Right renal cortex interstitium (tissue), 3 donors: ENCODE measurements at regions not wholly inside any gene's neighbourhood (a gene's known extent, or its start where the extent isn't known, plus 50 kb on each side); places are given as distances from the start of the nearest gene placed in this dataset.
"Not testable (repeated sequence)": the region's sequence is repeated elsewhere in the genome, so short reads cannot be mapped to it uniquely, and the experiment has no call there.

Experiments
- DNase-seq, 3 donors: peaks; one replicate each; pipeline ENCODE4 v3.0.0-alpha.2; 2013; ENCODE audit warnings: low read depth in 3 of 3, low spot score in 2 of 3

DNA sequence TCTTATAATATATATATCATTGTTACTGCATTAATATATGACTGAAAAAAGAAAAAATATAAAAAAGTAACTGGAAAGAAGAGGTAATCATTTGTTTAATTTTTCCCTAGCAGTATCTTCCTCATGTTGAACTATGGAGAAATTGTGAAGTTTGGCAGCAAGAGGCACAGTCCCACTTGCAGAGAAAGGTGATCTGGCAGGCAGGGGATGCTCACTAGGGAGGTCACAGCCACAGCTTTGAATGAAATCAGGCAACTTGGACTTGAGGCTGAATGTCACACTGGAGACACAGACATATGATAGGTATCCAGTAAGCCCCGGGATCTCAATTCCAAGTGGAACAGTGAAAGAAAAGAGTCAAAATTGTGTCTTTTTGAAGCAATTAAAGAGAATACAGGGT, 149.9 kb upstream of the RORA start:
- DNase-seq = no peak

DNA sequence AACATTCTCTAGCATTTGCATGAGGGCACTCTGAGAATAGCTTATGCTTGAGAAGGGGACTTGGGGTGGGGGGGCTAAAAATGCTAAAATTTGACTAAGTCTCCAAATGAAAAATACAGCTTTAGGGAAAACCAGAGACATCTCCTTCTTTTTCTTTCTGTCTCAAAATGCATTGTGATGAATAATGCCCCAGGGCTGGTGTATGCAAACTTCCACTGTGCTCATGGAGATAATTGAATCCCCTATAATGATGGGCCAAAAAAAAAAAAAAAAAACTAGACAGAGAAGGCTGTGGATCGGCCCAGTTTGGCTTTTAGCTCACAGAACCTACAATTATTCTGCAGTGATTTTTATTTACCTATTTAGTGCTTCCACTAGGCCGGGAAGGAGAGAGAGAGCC, 147.9 kb upstream of the RORA start:
- no peak for DNase-seq

GRCh38 chr15:61376516-61376915, 147.4 kb upstream of the RORA start:
- no peak for DNase-seq

GRCh38 chr15:61374848-61375247, 145.7 kb upstream of the RORA start:
- no peak for DNase-seq

DNA sequence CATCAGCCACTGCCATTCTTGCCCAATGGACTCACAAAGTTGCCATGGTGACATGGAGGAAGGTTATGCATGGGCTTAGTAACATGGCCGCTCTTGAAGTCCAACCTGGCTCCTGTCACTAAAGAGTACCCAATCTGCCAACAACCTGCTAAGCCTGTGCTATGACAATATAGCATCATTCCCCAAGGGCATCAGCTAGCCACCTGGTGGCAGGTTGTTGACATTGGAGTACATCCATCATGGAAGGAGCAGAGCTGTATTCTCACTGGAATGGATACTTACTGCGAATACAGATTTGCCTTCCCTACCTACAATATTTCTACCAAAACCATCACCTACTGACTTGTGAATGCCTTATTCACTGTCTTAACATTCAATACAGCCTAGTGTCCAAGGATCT, 138.9 kb upstream of the RORA start:
- no peak for DNase-seq

DNA sequence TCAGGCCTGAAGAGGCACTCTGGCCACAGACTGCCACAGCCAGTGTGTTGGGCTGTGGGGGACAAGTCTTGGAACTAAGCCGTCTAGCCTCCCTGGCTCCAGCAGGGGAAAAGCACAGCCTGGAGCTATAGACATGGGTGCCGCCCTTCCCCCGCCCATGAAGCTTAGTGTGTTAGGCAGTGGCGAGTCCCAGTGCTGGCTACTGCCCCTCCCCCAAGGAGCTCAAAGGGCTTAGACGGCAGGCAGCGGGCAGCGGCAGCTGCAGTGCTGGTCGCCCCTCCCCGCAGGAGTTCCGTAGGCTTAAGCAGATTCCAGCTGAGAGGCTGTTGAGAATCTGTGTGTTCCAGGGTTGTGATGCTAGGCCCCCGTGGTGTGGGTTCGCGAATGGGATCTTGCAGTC, 135.8 kb upstream of the RORA start:
- no peak for DNase-seq

DNA sequence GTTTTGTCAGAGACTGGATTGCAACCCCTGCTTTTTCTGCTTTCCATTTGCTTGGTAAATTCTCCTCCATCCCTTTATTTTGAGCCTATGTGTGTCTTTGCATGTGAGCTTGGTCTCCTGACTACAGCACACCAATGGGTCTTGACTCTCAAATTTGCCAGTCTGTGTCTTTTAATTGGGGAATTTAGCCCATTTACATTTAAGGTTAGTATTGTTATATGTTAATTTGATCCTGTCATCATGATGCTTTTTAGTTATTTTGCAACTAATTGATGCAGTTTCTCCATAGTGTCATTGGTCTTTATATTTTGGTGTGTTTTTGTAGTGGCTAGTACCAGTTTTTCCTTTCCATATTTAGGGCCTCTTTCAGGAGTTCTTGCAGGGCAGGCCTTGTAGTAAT, 133.8 kb upstream of the RORA start:
- DNase-seq = not testable (repeated sequence)

DNA sequence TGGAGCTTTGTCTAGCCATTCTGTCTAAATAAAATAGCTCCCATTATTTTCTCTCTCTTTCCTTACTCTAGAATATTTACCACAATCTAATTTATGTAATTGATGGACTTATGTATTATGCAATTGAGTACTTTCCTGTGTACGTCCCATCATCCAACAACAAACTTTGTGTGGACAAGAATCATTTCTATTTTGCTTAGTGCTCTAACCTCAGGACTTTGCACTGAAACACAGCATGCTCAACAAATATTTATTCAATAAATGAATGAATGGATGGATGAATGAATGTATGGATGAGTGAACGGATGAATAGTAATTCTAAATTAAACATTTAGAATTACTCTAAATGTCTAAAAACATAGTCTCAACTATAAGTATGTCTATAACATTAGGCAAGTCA, 115.2 kb upstream of the RORA start:
- no peak for DNase-seq

DNA sequence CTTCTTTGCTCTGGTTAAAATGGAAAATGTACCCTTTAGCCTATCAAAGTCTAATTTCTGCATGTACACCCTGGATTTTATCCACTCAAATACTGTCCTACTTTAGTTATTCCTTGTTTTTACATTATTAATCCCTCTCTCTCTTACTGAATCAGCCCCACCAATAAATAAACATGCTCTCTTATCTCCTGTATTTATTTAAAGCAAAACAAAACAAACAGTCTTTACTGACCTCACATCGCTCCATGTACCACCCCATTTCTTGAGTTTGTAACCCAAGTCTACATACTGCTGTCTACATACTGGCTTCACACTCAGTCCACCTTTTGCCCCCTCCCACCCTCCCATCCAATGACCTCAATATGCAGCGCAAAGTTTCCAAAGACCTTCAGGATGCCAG, 113.3 kb upstream of the RORA start:
- DNase-seq = no peak

- no peak for DNase-seq
Measured at GRCh38 chr15:61339516-61339915, 110.4 kb upstream of the RORA start.

DNA sequence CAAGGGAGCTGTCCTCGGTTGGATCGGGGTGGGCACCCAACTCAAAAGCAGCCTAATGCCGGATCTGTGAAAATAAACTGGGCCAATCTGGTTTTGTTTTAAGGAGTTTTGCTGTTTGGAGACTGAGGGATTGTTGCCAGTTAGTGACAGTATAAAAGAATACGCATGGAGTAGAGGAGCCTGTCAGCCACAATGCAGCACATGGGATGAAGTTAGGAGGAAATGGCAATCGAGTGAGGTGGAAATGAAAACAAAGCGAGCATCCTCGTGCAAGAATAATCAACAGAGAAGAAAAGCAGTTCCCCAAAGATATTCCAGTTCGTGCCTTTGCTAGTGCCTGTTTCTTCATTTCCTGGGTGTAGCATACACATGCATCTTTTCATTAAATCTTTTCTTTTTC, 108.4 kb upstream of the RORA start:
- DNase-seq = no peak

DNA sequence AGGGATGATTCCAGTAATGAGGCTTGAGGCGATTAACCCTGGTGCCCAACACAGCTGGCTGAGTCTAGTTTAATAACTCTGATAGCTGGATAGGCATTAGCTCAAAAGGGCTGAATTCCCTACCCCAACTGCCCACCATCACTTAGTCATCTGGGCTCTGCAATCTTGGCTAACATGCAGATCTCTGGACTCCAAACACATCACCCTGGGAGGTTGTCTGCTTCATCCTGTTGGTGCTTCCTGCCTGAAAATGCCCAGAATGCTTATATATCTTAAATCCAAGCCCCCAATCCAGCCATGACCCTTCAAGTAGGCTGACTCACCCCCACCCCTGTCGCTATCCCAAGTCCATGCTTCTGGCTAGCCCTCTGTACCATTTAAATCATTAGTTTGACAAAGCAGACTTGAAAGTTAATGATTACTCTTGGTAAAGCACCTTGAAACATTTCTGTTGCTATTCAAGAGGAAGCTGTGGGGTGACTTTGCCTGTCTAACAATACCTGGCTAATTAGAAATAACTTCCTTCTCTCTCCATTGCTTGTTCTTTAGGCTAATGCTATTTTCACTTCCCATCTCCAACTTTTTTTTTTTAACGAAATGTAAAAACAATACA, 107.0 kb upstream of the RORA start:
- DNase-seq = no peak

DNA sequence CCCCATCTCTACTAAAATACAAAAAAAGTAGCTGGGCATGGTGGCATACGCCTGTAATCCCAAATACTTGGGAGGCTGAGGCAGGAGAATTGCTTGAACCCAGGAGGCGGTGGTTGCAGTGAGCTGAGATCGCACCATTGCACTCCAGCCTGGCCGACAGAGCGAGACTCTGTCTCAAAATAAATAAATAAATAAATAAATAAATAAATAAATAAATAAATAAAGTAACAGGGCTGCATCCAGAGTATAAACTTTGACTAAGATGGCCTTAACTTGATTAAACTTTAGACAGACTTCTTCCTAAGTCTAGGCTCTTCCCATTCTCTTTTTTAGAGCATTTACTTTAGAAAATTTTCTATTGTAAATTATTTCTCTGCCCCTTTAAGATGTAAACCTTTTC, 105.6 kb upstream of the RORA start:
- DNase-seq = not testable (repeated sequence)

DNA sequence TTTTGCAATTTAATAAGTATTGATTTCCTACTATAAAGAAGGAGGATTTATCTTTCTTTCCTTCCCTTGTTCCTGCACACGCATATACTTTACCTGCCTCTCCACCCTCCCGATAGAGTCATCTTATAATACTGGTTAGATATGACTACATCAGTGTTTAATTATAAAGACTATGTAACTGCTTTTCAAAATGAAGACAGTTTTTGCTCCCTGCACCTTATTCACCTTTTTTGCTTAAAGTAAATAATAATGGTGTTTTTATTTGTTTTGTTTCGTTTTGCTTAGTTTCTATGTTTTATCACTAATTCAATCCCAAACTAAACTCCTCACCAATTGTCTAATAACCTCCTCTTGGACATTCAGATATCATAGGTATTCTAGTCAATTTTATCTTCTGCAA, 101.9 kb upstream of the RORA start:
- no peak for DNase-seq

GRCh38 chr15:61327019-61327631, 98.0 kb upstream of the RORA start:
- DNase-seq = no peak

DNA sequence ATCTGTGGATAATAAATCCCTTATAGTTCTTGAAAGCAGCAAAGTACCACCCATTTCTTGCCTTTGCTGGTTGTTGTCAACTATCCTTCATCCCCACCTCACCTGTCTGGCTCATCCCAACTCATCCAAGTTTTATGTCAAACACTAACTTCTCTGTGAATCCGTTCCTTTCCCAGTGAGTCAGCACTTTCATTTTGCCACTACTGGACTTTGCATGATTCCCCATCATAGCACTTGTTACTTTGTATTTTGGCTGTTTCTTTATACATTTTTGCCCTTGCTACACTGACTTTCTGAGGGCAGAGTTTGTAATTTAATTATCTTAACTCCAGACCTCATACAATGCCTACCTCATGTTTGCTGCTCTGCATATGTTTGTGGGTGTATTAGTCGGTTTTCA, 90.8 kb upstream of the RORA start:
- DNase-seq = no peak

DNA sequence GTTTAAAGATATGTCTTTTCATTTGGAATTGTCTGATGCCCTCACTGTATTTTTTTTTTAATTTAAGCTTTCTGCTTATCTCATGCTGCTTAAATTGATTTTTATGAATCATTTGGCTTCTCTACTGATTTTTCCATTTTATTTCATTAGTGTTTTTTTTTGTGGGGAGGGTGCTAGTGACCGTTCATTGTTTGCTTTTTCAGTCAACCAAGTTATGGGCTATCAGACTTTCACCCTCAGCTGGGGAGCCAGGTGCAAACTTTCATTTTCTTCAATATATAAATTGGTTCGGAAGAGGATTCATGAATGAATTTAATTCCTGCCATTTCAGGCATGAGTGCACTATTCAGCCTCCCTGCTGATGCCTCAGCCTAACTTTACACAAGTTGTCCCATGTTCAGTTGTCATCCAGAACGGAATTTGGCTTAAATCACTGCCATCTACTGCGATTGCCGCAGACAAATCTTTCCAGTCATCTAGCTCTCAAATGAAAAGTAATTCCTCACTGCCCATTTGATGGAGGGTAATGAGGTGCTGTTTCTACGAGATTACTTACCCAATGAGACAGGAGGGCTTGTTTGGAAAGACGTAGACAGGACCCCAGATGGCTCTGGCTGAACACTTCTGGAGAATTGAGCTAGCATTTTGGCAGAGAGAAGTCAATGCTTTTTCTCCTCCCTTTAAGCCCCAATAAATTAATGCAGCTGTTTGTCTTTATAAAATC, 89.9 kb upstream of the RORA start:
- no peak for DNase-seq

GRCh38 chr15:61318301-61318700, 89.2 kb upstream of the RORA start:
- DNase-seq = no peak

- no peak for DNase-seq
Measured at GRCh38 chr15:61315471-61315870, 86.4 kb upstream of the RORA start.

GRCh38 chr15:61314427-61314826, 85.3 kb upstream of the RORA start:
- no peak for DNase-seq

DNA sequence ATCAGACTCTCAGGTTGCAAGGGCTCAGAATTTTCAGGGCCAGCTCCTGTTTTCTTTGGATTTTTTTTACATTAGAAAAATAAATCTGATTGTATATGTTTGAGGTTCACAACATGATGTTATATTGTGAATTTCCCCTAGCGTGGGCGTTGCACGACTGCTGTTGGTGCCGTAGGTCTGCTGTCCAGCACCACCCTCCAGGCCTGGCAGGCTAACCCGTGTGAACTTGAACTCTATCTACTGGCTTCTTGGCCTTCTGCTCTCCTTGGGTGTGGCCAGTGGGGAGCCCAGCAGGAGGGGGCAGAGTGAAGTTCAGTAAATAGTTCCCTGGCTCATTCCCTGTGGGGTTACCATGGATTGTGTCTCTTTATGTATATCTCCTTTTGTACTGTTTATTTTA, 80.5 kb upstream of the RORA start:
- DNase-seq = no peak

- peak in 1 of 3 donors; percentile 19 for DNase-seq
Measured at GRCh38 chr15:61309031-61309511, 80.0 kb upstream of the RORA start.
